ENCODE measurements at regions not wholly inside any gene's neighbourhood (a gene's known extent, or its start where the extent isn't known, plus 50 kb on each side); places are given as distances from the start of the nearest gene placed in this dataset.
"Not testable (repeated sequence)": the region's sequence is repeated elsewhere in the genome, so short reads cannot be mapped to it uniquely, and the experiment has no call there.

DNA sequence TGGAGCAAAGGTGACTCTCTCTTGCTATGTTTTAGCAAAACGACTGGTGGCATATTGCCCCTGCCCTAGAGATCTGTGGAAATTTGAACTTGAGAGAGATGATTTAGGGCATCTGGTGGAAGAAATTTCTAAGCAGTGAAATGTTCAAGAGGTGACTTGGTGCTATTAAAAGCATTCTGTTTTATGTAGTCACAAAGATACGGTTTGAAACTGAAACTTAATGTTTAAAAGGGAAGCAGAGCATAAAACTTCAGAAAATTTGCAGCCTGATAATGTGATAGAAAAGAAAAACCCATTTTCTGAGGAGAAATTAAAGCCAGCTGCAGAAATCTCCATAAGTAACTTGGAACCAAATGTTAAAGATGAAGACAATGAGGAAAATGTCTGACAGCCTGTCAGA, 1170.7 kb upstream of the IGFBP7 start:
- TF ChIP-seq CTCF (IDR thresholded peaks at IDR 0.05 in 2 of 3, conservative IDR thresholded peaks at IDR 0.05 in 1 of 3; ENCODE audit: control insufficient read depth in 2 of 3, extremely low read depth in 1 of 3, insufficient read depth in 1 of 3, low read depth in 3 of 3, low read length in 3 of 3); CHD2 (IDR thresholded peaks at IDR 0.05; ENCODE audit: borderline replicate concordance, low read depth, low read length); POLR2AphosphoS5 (IDR thresholded peaks at IDR 0.05; ENCODE audit: low read length); EP300 (IDR thresholded peaks at IDR 0.05; ENCODE audit: borderline replicate concordance in 1 of 2, control insufficient read depth in 1 of 2, low read depth in 2 of 2, low read length in 2 of 2): not testable (repeated sequence)

Data from GM12878 (cell line).